Stimulated activated CD4-positive, alpha-beta T cell treated with anti-CD3 and anti-CD28 coated beads, Interleukin-4, amount 100 ng/mL, for 1 hour (primary cell): ENCODE measurements at regions not wholly inside any gene's neighbourhood (a gene's known extent, or its start where the extent isn't known, plus 50 kb on each side); places are given as distances from the start of the nearest gene placed in this dataset.

Experiments used
- DNase-seq: peaks from one replicate; pipeline ENCODE4 v3.0.0-alpha.2; 2020

DNA sequence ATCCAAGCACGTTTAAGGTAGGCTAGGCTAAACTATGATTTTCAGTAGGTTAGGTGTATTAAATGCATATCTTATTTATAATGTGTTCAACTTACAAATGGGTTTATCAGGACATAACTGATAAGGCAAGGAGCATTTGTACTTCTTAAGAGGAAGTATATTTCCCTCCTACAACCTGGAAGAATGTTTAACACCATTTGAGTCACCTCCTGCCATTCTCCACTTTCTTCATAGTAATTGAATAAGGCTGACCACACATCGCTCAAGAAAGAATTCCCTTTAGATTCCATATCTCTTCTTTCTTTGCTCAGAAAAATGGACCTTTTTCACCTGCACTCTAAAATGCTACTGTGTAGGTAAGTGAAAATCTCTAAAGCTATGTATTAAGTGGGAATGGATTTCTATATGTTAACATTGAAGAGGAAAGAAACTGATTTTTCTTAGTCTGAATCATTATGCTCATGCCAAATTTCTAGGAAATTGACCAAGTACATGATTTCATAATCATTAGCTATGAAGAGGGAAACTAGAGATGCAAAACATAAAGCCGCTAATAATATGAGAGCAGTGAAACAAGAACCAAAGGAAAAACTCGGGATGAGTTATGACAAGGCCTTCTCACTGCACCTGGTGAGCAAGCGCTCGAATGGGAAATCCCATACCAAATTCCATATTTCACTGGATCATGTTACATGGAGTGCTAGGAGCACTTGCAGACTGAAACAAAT, 210.4 kb downstream of the ALDH8A1 start:
- DNase-seq, result no peak

GRCh38 chr6:134738211-134738885, 211.6 kb downstream of the ALDH8A1 start:
- no peak for DNase-seq

GRCh38 chr6:134735461-134735860, 214.4 kb downstream of the ALDH8A1 start:
- no peak for DNase-seq

DNA sequence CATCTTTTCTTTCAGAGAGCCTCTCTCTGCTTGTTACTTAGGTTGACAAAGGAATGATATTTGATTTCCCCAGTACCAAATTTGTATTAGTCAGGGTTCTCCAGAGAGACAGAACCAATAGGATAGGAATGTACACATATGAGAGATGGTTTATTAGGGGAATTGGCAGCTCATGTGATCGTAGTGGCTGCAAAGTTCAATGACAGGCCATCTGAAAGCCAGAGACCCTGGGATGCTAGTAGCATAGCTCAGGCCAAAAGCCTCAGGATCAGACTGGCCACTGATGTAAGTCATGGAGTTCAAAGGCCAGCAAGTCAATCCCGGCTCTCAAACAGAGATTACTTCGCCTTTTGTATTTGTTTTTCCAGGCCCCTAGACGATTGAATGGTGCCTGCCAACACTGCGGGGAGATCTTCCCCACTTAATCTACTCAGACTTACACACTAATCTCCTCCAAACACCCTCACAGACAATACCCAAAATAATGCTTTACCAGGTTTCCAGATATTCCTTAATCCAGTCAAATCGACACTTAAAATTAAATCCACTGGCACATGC, 215.5 kb downstream of the ALDH8A1 start:
- DNase-seq, result no peak

GRCh38 chr6:134733801-134734200, 216.1 kb downstream of the ALDH8A1 start:
- DNase-seq, result no peak

GRCh38 chr6:134732763-134733162, 217.1 kb downstream of the ALDH8A1 start:
- no peak for DNase-seq

DNA sequence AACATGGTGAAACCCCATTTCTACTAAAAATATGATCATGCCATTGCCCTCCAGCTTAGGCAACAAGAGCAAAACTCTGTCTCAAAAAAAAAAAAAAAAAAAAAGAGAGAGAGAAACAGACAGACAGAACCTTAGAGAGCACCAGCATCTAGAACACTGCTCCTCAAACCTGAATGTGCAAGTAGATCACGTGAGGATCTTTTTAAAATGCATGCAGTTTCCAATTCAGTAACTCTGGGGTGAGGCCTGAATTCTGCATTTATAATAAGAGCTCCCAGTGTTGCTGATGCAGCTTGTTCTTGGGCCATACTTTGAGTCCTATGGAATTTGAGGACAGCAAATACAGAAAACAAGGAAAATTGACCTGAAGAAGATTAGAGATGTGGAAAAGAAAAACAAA, 218.3 kb downstream of the ALDH8A1 start:
- DNase-seq, result no peak

- no peak for DNase-seq
These were observed 219.9 kb downstream of the ALDH8A1 start for GRCh38 chr6:134730013-134730412.

DNA sequence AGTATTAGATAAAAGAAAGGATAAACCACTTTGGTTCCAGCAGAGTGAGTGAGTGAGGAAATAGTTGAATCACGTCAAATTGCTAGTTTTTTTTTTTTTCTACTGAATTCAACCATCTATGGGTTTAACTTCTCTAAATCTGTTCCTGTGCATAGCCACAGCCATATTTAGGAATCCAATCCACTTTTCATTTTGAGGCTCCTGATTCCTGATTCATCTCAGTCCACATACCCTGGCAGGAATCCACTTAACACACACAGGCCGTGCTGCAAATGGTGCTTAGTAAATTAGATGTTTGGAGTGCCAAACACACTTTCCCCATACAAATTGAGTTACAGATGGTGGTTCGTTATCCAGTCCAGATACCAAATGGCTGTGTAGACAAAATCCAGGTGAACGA, 220.3 kb downstream of the ALDH8A1 start:
- DNase-seq, result no peak

DNA sequence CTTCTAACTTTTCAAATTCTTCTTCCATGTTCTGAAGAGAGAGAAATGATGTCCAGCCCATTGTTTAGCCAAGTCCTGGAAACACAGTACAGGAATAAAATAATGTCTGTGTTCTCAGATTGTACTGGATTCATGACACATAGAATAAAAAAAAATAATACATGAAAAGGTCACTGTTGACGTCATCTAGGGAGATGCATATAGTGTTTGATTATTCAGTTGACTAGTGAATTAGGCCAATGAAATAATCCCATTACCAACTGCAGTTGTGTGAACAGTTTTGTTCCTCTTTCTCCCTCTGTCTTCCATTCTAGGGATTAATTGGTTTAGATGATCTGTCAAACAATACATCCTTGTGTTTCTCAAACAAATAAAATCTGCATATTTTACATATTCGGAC, 222.8 kb downstream of the ALDH8A1 start:
- DNase-seq, result no peak

- DNase-seq, result no peak
These were observed 224.3 kb downstream of the ALDH8A1 start for GRCh38 chr6:134725590-134725989.

DNA sequence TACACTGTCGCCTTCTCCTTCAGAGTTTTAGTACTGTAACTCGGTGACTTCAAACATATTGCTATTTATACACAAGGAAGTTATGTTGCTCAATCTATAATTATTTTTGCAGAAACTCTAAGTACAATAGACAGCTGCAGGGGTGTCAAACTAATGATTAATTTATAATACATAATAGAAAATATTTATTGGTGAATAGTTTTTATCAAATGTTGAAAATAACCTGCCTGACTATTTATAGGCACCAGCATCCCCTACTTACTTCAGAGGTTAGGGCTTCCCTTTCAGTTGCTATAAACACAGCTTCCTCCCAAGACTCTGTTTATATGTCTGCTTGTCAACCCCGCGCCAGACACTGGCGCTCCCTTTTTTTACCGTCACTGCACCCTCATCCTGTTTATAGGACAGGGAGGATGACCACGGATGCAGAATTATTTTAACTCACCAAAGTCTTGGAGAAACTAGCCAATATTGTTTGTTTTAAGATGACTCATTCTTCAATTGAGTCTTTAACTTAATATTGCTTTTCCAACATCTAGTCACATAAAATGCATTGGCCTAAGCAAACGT, 225.0 kb downstream of the ALDH8A1 start:
- no peak for DNase-seq

- no peak for DNase-seq
These were observed 226.6 kb downstream of the ALDH8A1 start for GRCh38 chr6:134723081-134723871.

- DNase-seq, result no peak
These were observed 227.6 kb downstream of the ALDH8A1 start for GRCh38 chr6:134722200-134722870.

DNA sequence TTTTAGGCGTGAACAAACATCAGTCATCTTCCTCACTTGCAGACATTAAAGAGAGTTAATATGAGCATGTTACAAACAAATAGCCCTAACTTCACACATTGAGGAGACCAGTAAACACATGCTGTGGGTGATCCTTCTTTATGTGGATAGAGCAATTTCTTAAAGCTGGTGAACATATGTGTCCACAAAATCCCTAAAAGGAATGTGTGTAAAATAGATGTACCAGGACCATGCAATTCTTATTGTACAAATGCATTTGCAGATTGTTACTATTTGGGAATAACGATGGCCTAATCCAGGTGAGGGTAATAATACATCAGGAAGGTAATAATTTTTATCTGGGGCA, 228.9 kb downstream of the ALDH8A1 start:
- no peak for DNase-seq

DNA sequence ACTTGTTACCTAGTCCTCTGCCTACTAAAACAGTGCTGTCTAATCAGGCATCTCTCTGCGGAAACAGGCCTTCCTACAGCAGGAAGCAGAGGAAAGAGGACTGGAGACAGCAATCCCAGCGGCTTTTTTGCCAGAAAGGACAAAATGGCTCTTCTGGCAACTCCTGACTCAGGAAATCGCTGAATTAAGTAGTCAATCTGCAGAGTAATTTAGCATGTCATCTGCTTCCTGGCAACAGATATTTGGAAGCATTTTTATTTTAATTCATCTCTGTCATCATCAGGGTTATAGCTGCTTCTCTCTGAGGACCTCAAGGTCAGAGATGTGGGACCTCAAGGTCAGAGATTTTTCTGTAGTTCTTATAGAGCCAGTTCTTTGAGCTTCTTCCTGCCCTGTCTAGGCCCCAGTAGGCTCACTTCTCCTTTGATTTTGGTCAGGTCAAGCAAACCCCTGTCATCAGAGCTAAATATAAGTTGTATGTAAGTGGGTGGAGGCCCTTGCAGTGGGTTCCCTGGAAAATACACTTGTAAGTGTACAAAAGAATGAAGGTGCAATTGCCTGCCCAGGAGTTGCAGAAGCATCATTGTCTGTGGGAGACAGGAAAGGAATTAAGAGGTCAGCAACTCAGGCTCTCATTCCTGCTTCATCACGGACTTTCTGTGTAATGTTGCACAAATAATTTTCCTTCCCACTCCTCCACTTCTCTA, 229.4 kb downstream of the ALDH8A1 start:
- DNase-seq, result no peak

GRCh38 chr6:134719911-134720310, 230.0 kb downstream of the ALDH8A1 start:
- DNase-seq, result no peak

DNA sequence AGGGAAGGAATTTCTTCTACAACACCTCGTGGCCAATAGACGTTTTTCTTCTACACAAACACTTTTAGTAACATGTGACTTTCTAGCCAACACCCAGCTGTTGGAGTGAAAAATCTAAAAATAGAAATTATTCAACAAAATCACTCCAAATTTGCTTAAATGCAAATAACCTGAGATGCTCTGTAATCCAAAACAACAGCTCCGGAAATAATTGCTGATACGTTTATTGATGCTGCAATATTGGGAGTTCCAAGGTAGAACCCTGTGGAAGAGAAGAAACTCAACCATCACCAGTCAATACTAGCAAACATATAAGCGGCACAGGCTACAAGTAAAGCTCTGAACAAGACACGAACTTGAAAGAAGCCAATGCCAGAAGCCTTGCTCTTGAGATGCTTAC, 230.6 kb downstream of the ALDH8A1 start:
- no peak for DNase-seq

GRCh38 chr6:134714679-134715078, 235.2 kb downstream of the ALDH8A1 start:
- no peak for DNase-seq

DNA sequence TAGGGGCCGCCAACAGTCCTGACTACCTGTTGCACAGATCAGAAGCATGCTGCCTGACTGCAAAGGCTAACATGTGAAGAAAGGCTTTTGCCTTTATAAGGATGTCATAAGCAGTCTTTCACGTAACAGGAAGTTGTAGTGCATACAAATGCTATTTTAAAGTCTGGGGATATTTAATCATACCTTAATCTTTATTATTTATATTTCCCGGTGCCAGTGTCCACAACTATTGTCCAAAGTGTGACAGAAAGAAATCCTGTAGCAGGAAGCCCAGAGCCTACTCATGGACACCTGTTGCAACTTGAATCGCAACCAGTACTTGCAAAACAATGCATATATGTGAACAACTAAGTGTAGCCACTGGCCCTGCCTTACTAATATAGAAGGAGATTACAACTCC, 235.8 kb downstream of the ALDH8A1 start:
- no peak for DNase-seq

DNA sequence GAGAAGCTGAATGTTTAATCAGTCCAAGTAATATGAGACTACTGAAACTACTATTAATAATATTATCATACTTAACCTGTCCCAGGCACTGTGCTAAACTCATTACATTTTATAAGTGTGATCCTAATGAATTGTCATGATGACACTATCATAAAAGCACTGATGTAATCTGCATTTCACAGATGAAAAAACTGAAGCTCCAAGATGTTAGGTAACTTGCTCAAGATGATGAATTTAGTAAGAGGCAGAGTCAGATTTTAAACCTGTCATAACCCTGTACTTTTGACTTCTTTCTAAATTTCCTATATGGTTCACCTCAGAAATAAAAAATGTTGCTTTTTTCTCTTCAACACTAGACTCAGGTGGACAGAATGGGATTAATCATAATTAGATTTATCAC, 237.6 kb downstream of the ALDH8A1 start:
- DNase-seq, result no peak

GRCh38 chr6:134708079-134708478, 241.8 kb downstream of the ALDH8A1 start:
- no peak for DNase-seq
